Sigmoid colon (tissue), 6 donors: ENCODE measurements at regions not wholly inside any gene's neighbourhood (a gene's known extent, or its start where the extent isn't known, plus 50 kb on each side); places are given as distances from the start of the nearest gene placed in this dataset.
"Not testable (repeated sequence)": the region's sequence is repeated elsewhere in the genome, so short reads cannot be mapped to it uniquely, and the experiment has no call there.

Experiments used
- DNase-seq: peaks from one replicate; pipeline ENCODE4 v3.0.0-alpha.2; 2019
- H3K27ac ChIP-seq, 4 donors: fragments of 200-600 bp; sonication (generic); one replicate each; pipeline ENCODE4 v1.5.1; 2016 to 2019; ENCODE audit warnings: mild to moderate bottlenecking in 1 of 4
- H3K27me3 ChIP-seq, 3 donors: fragments of 200-600 bp; sonication (generic); one replicate each; pipeline ENCODE4 v1.5.1; 2019; ENCODE audit warnings: mild to moderate bottlenecking in 1 of 3
- H3K36me3 ChIP-seq, 4 donors: fragments of 200-600 bp; sonication (generic); one replicate each; pipeline ENCODE4 v1.5.1; 2016 to 2019
- H3K4me1 ChIP-seq, 4 donors: fragments of 200-600 bp; sonication (generic); one replicate each; pipeline ENCODE4 v1.5.1; 2017 to 2019
- H3K4me3 ChIP-seq, 4 donors: fragments of 200-600 bp; sonication (generic); one replicate each; pipeline ENCODE4 v1.5.1; 2017 to 2019; ENCODE audit warnings: mild to moderate bottlenecking in 2 of 4, moderate library complexity in 1 of 4
- H3K9me3 ChIP-seq, 4 donors: fragments of 200-600 bp in 3 of 4; sonication (generic) in 3 of 4; one replicate each; pipeline versions ENCODE4 v1.5.1 to v1.6.1; 2013 to 2019
- EP300 ChIP-seq, 4 donors: sonication (generic); formaldehyde crosslinking; IDR thresholded peaks; one replicate each; pipeline ENCODE4 v1.6.1; 2017; ENCODE audit warnings: antibody characterized with exemption in 4 of 4
- POLR2A ChIP-seq, 2 donors: fragments of 450-650 bp; IDR thresholded peaks; one replicate each; pipeline ENCODE4 v1.6.1; 2016; ENCODE audit warnings: antibody characterized with exemption in 2 of 2, mild to moderate bottlenecking in 2 of 2, moderate library complexity in 2 of 2
- POLR2AphosphoS5 ChIP-seq, 4 donors: sonication (generic); formaldehyde crosslinking; IDR thresholded peaks; one replicate each; pipeline ENCODE4 v1.6.1; 2017; ENCODE audit warnings: antibody characterized with exemption in 4 of 4
- WGBS, 2 donors: extraction: QIAGEN DNeasy Blood & Tissue Kit; methylation state at CpG; one replicate each; pipeline ENCODE4 v1.1.7; 2013; 5-methylcytosine and 5-hydroxymethylcytosine counted together
- intact Hi-C: fragments of 100-400 bp; cut with DNase I; formaldehyde crosslinking; loops from one replicate; pipeline ENCODE4 v1.15.1; 2023
- TF ChIP-seq, protein P1 (sequence below), 4 experiments: fragments of 450-650 bp in 3 of 4; fragments of 200-600 bp in 1 of 4; IDR thresholded peaks; one replicate each; pipeline ENCODE4 v1.5.1; 2016 to 2019; ENCODE audit warnings: antibody characterized with exemption in 4 of 4, mild to moderate bottlenecking in 3 of 4, moderate library complexity in 2 of 4
- donor health status: healthy with polysubstance abuse.
- donor health status: healthy.

GRCh38 chr12:25404955-25405354 lies 148.1 kb downstream of the LMNTD1 start:
- Histone ChIP-seq H3K36me3 (no peaks in the 10 kb centered on the region), H3K9me3 (peaks cover 0 to 4% (median 0%) of the 10 kb centered on the region in 4 donors), H3K27ac (no peak overlapping the region), H3K4me3 (no peak overlapping the region), H3K4me1 (no peaks in the 10 kb centered on the region), H3K27me3 (no peaks in the 10 kb centered on the region)
- TF ChIP-seq POLR2AphosphoS5 (IDR thresholded peaks at IDR 0.05) (no peak), POLR2A (IDR thresholded peaks at IDR 0.05) (no peak), EP300 (IDR thresholded peaks at IDR 0.05) (no peak)
- TF ChIP-seq, protein P1, sequence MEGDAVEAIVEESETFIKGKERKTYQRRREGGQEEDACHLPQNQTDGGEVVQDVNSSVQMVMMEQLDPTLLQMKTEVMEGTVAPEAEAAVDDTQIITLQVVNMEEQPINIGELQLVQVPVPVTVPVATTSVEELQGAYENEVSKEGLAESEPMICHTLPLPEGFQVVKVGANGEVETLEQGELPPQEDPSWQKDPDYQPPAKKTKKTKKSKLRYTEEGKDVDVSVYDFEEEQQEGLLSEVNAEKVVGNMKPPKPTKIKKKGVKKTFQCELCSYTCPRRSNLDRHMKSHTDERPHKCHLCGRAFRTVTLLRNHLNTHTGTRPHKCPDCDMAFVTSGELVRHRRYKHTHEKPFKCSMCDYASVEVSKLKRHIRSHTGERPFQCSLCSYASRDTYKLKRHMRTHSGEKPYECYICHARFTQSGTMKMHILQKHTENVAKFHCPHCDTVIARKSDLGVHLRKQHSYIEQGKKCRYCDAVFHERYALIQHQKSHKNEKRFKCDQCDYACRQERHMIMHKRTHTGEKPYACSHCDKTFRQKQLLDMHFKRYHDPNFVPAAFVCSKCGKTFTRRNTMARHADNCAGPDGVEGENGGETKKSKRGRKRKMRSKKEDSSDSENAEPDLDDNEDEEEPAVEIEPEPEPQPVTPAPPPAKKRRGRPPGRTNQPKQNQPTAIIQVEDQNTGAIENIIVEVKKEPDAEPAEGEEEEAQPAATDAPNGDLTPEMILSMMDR (IDR thresholded peaks at IDR 0.05) = no peak
- intact Hi-C loops = no loop called here
- no peak for DNase-seq
- 36 to 78% methylated on average over 5 of the region's 5 CpGs for WGBS, 2 donors

DNA sequence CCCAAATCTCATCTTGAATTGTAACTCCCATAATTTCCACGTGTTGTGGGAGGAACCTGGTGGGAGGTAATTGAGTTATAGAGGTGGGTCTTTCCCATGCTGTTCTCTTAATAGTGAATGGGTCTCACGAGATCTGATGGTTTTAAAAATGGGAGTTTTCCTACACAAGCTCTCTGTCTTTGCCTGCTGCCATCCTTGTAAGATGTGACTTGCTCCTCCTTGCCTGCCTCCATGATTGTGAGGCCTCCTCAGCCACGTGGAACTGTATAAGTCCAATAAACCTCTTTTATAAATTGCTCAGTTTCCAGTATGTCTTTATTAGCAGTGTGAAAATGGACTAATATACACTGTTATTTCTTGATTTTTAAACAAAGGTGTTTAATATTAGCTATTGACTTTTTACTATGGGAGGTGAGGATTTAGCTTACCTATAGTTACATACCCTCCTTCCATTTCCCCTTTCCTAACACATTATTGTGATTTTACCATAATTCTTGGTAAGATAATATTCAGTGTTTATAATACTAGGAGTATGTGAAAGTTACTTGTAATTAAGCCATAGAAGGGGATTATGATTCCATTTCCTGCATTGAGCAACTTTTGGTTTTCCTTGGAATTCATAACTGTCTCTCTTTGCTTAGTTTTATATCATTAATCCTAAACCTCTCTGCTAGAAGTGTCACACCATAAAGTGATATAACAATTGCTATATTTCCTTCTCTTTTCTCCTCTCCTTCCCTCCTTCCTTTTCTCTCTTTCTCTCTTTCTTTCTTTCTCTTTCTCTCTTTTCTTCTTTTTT lies 151.0 kb upstream of the KRAS start:
- no peaks in the 10 kb centered on the region for H3K36me3 ChIP-seq
- intact Hi-C loops = no loop called here
- H3K4me3 ChIP-seq = no peak overlapping the region
- no peaks in the 10 kb centered on the region for H3K27me3 ChIP-seq
- DNase-seq = no peak
- TF ChIP-seq POLR2AphosphoS5 (IDR thresholded peaks at IDR 0.05) = no peak
- TF ChIP-seq POLR2A (IDR thresholded peaks at IDR 0.05) = no peak
- TF ChIP-seq, protein P1 (IDR thresholded peaks at IDR 0.05) = no peak
- no peak for TF ChIP-seq EP300 (IDR thresholded peaks at IDR 0.05)
- WGBS, 2 donors = 83 to 85% methylated on average over 3 of the region's 3 CpGs
- no peaks in the 10 kb centered on the region for H3K4me1 ChIP-seq
- no peaks in the 10 kb centered on the region for H3K9me3 ChIP-seq
- no peak overlapping the region for H3K27ac ChIP-seq

GRCh38 chr12:25397001-25397400 lies 146.3 kb upstream of the KRAS start:
- intact Hi-C loops = no loop called here
- Histone ChIP-seq H3K4me1 (no peaks in the 10 kb centered on the region), H3K27me3 (no peaks in the 10 kb centered on the region), H3K9me3 (no peaks in the 10 kb centered on the region), H3K27ac (no peak overlapping the region), H3K4me3 (no peak overlapping the region), H3K36me3 (no peaks in the 10 kb centered on the region)
- 84 to 85% methylated on average over 6 of the region's 6 CpGs for WGBS, 2 donors
- TF ChIP-seq POLR2AphosphoS5 (IDR thresholded peaks at IDR 0.05) (no peak), EP300 (IDR thresholded peaks at IDR 0.05) (no peak), POLR2A (IDR thresholded peaks at IDR 0.05) (no peak)
- TF ChIP-seq, protein P1 (IDR thresholded peaks at IDR 0.05) = no peak
- no peak for DNase-seq

GRCh38 chr12:25395227-25395626 lies 144.5 kb upstream of the KRAS start:
- intact Hi-C loops = no loop called here
- no peak for TF ChIP-seq POLR2AphosphoS5 (IDR thresholded peaks at IDR 0.05)
- no peaks in the 10 kb centered on the region for H3K9me3 ChIP-seq
- 48 to 93% methylated on average over 1 of the region's 1 CpG for WGBS, 2 donors
- H3K4me3 ChIP-seq = no peak overlapping the region
- H3K27me3 ChIP-seq = no peaks in the 10 kb centered on the region
- no peaks in the 10 kb centered on the region for H3K36me3 ChIP-seq
- no peak for DNase-seq
- no peaks in the 10 kb centered on the region for H3K4me1 ChIP-seq
- H3K27ac ChIP-seq = no peak overlapping the region

GRCh38 chr12:25394775-25395174 lies 144.0 kb upstream of the KRAS start:
- H3K4me1 ChIP-seq, intact Hi-C loops, H3K36me3 ChIP-seq, DNase-seq, H3K9me3 ChIP-seq, H3K4me3 ChIP-seq, H3K27me3 ChIP-seq, H3K27ac ChIP-seq: not testable (repeated sequence)
- 85 to 90% methylated on average over 4 of the region's 4 CpGs for WGBS, 2 donors

DNA sequence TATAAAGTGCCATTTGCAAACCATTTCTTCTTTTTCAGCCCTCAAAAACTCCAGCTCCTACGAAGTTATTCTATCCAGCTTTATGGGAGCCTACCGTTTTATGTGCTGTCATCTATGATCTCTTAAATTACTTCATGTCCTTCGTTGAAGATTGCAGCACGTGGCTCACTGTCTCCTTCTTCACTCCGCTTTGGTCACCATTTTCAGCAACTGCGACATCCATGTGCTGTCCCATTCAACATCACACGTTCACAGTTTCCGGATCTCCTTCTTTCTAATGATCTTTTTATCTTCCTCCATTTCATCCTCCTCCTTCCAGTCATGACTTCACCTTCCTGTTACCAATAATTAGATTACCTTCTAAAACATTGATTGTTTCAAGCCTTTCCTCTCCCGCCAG lies 143.3 kb upstream of the KRAS start:
- WGBS, 2 donors = 82 to 90% methylated on average over 9 of the region's 9 CpGs
- DNase-seq = no peak
- H3K27me3 ChIP-seq = no peaks in the 10 kb centered on the region
- H3K4me3 ChIP-seq = no peak overlapping the region
- TF ChIP-seq POLR2A (IDR thresholded peaks at IDR 0.05) (no peak), EP300 (IDR thresholded peaks at IDR 0.05) (no peak), POLR2AphosphoS5 (IDR thresholded peaks at IDR 0.05) (no peak)
- TF ChIP-seq, protein P1 (IDR thresholded peaks at IDR 0.05) = no peak
- intact Hi-C loops = no loop called here
- no peak overlapping the region for H3K27ac ChIP-seq
- no peaks in the 10 kb centered on the region for H3K9me3 ChIP-seq
- H3K36me3 ChIP-seq = no peaks in the 10 kb centered on the region
- H3K4me1 ChIP-seq = no peaks in the 10 kb centered on the region

DNA sequence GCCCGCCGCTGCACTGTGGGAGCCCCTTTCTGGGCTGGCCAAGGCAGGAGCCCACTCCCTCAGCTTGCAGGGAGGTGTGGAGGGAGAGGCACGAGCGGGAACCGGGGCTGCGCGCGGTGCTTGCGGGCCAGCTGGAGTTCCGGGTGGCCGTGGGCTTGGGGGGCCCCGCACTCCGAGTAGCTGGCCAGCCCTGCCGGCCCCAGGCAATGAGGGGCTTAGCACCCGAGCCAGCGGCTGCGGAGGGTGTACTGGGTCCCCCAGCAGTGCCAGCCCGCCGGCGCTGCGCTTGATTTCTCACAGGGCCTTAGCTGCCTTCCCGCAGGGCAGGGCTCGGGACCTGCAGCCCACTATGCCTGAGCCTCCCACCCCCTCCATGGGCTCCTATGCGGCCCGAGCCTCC lies 140.6 kb upstream of the KRAS start:
- intact Hi-C loops, H3K36me3 ChIP-seq, H3K4me3 ChIP-seq, H3K4me1 ChIP-seq, H3K27ac ChIP-seq, H3K9me3 ChIP-seq, DNase-seq, H3K27me3 ChIP-seq: not testable (repeated sequence)
- 96 to 97% methylated on average over 25 of the region's 25 CpGs for WGBS, 2 donors
